H9 (cell line): ENCODE measurements at regions not wholly inside any gene's neighbourhood (a gene's known extent, or its start where the extent isn't known, plus 50 kb on each side); places are given as distances from the start of the nearest gene placed in this dataset.

Source experiments
- DNase-seq: peaks from one replicate; pipeline ENCODE4 v3.0.0-alpha.2; 2017
- H2AFZ ChIP-seq: one replicate; pipeline ENCODE4 v1.6.1; 2013; ENCODE audit warnings: mild to moderate bottlenecking, low read length, control low read depth, moderate library complexity
- H2AK5ac ChIP-seq: 2 replicates; pipeline ENCODE4 v1.6.1; 2013; ENCODE audit warnings: low read length, control low read depth, mixed read lengths; ENCODE audit not compliant: insufficient read length
- H2BK120ac ChIP-seq: one replicate; pipeline ENCODE4 v1.6.1; 2013; ENCODE audit warnings: low read depth, mild to moderate bottlenecking, low read length, control low read depth, inconsistent platforms; ENCODE audit not compliant: poor library complexity, severe bottlenecking
- H2BK12ac ChIP-seq: 2 replicates; pipeline ENCODE4 v1.6.1; 2013; ENCODE audit warnings: low read length, control low read depth, mixed read lengths, low read depth; ENCODE audit not compliant: insufficient read length
- H2BK15ac ChIP-seq: 2 replicates; pipeline ENCODE4 v1.6.1; 2013; ENCODE audit warnings: low read depth, low read length, control low read depth
- H2BK20ac ChIP-seq: one replicate; pipeline ENCODE4 v1.6.1; 2013; ENCODE audit warnings: low read depth, mild to moderate bottlenecking, low read length, control low read depth, inconsistent platforms; ENCODE audit not compliant: poor library complexity, severe bottlenecking
- H2BK5ac ChIP-seq: 2 replicates; pipeline ENCODE4 v1.6.1; 2013; ENCODE audit warnings: low read length, control low read depth, mixed read lengths; ENCODE audit not compliant: insufficient read length
- H3K14ac ChIP-seq: 2 replicates; pipeline ENCODE4 v1.6.1; 2013; ENCODE audit warnings: low read length, control low read depth; ENCODE audit not compliant: insufficient read depth
- H3K18ac ChIP-seq: 2 replicates; pipeline ENCODE4 v1.6.1; 2013; ENCODE audit warnings: low read depth, mild to moderate bottlenecking, mixed read lengths, low read length, control low read depth; ENCODE audit not compliant: insufficient read length
- H3K23ac ChIP-seq: 2 replicates; pipeline ENCODE4 v1.6.1; 2013; ENCODE audit warnings: low read length, control low read depth, mixed read lengths, low read depth; ENCODE audit not compliant: insufficient read length
- H3K23me2 ChIP-seq: 2 replicates; pipeline ENCODE4 v1.6.1; 2013; ENCODE audit warnings: low read depth, mild to moderate bottlenecking, mixed read lengths, low read length, control low read depth; ENCODE audit not compliant: insufficient read length, poor library complexity, severe bottlenecking
- H3K27ac ChIP-seq: 2 replicates; pipeline ENCODE4 v1.5.1; 2013; ENCODE audit warnings: low read length, control low read depth, mixed read lengths, low read depth; ENCODE audit not compliant: insufficient read length
- H3K27me3 ChIP-seq: 2 replicates; pipeline ENCODE4 v1.6.1; 2013; ENCODE audit warnings: low read length, control low read depth, inconsistent platforms; ENCODE audit not compliant: insufficient read depth
- H3K4ac ChIP-seq: 2 replicates; pipeline ENCODE4 v1.6.1; 2013; ENCODE audit warnings: low read depth, mild to moderate bottlenecking, control low read depth, inconsistent platforms, low read length, moderate library complexity
- H3K4me1 ChIP-seq: 2 replicates; pipeline ENCODE4 v1.6.1; 2013; ENCODE audit warnings: low read length, control low read depth, inconsistent platforms; ENCODE audit not compliant: insufficient read depth
- H3K4me2 ChIP-seq: 2 replicates; pipeline ENCODE4 v1.6.1; 2013; ENCODE audit warnings: low read length, control low read depth, mixed read lengths; ENCODE audit not compliant: insufficient read length, insufficient read depth
- H3K56ac ChIP-seq: 2 replicates; pipeline ENCODE4 v1.6.1; 2013; ENCODE audit warnings: low read depth, mild to moderate bottlenecking, mixed read lengths, low read length, control low read depth; ENCODE audit not compliant: insufficient read length
- H3K79me1 ChIP-seq: 2 replicates; pipeline ENCODE4 v1.6.1; 2013; ENCODE audit warnings: low read depth, mild to moderate bottlenecking, moderate library complexity, low read length, control low read depth, inconsistent platforms; ENCODE audit not compliant: insufficient read depth, poor library complexity, severe bottlenecking
- H3K79me2 ChIP-seq: 2 replicates; pipeline ENCODE4 v1.6.1; 2013; ENCODE audit warnings: low read length, control low read depth, inconsistent platforms; ENCODE audit not compliant: insufficient read depth
- H3K9ac ChIP-seq: 2 replicates; pipeline ENCODE4 v1.6.1; 2013; ENCODE audit warnings: low read length, control low read depth, mixed read lengths; ENCODE audit not compliant: insufficient read length; ENCODE audit errors: extremely low read depth
- H3K9me3 ChIP-seq: one replicate; pipeline ENCODE4 v1.6.1; 2013; ENCODE audit warnings: low read depth, low read length, inconsistent platforms; ENCODE audit not compliant: control insufficient read depth
- H3T11ph ChIP-seq: one replicate; pipeline ENCODE4 v1.6.1; 2013; ENCODE audit warnings: mild to moderate bottlenecking, low read length, control low read depth, inconsistent platforms
- H4K20me1 ChIP-seq: one replicate; pipeline ENCODE4 v1.6.1; 2013; ENCODE audit not compliant: control insufficient read depth, insufficient read length, insufficient read depth
- H4K5ac ChIP-seq: 2 replicates; pipeline ENCODE4 v1.6.1; 2013; ENCODE audit warnings: low read depth, mild to moderate bottlenecking, mixed read lengths, low read length, control low read depth; ENCODE audit not compliant: insufficient read length
- H4K8ac ChIP-seq: replicated peaks from 2 replicates; pipeline ENCODE4 v1.6.1; 2013; ENCODE audit warnings: low read length, control low read depth, mixed read lengths, low read depth; ENCODE audit not compliant: insufficient read length
- H4K91ac ChIP-seq: 2 replicates; pipeline ENCODE4 v1.6.1; 2013; ENCODE audit warnings: low read depth, mild to moderate bottlenecking, moderate library complexity, mixed read lengths, low read length, control low read depth; ENCODE audit not compliant: insufficient read length
- H3K27ac Mint-ChIP-seq, 3 experiments: 2 replicates in 2 of 3; 3 replicates in 1 of 3; pipeline ENCODE4 v1.8.0; 2020 to 2021; ENCODE audit warnings: mixed read lengths in 3 of 3, mild to moderate bottlenecking in 1 of 3, moderate library complexity in 1 of 3
- H3K27me3 Mint-ChIP-seq: 2 replicates; pipeline ENCODE4 v1.8.0; 2021; ENCODE audit warnings: low read depth, mild to moderate bottlenecking, moderate library complexity, mixed read lengths
- H3K36me3 Mint-ChIP-seq, 3 experiments: 2 replicates in 2 of 3; 3 replicates in 1 of 3; pipeline ENCODE4 v1.8.0; 2020 to 2021; ENCODE audit warnings: low read depth in 3 of 3, mixed read lengths in 3 of 3; ENCODE audit not compliant: insufficient read depth in 1 of 3
- H3K4me1 Mint-ChIP-seq, 2 experiments: 2 replicates each; pipeline ENCODE4 v1.8.0; 2020; ENCODE audit warnings: mixed read lengths in 2 of 2
- H3K4me3 Mint-ChIP-seq, 2 experiments: 2 replicates in 1 of 2; 3 replicates in 1 of 2; pipeline ENCODE4 v1.8.0; 2020 to 2021; ENCODE audit warnings: mild to moderate bottlenecking in 2 of 2, mixed read lengths in 2 of 2, moderate library complexity in 1 of 2
- H3K9me3 Mint-ChIP-seq, 2 experiments: 2 replicates in 1 of 2; 3 replicates in 1 of 2; pipeline ENCODE4 v1.8.0; 2020; ENCODE audit warnings: mild to moderate bottlenecking in 2 of 2, mixed read lengths in 2 of 2, moderate library complexity in 1 of 2
- WGBS: extraction: QIAGEN DNeasy Blood & Tissue Kit; methylation state at CpG from one replicate; pipeline ENCODE4 v1.1.7; 2013; ENCODE audit warnings: missing lambda C conversion rate, low lambda C conversion rate, mixed read lengths; ENCODE audit not compliant: insufficient read length; ENCODE audit errors: extremely low coverage; 5-methylcytosine and 5-hydroxymethylcytosine counted together
- TF ChIP-seq, protein P1 (sequence below): fragments of 200-600 bp; sonication (generic); conservative IDR thresholded peaks from 3 replicates; pipeline ENCODE4 v1.8.0; 2021; ENCODE audit warnings: antibody characterized with exemption, mild to moderate bottlenecking

DNA sequence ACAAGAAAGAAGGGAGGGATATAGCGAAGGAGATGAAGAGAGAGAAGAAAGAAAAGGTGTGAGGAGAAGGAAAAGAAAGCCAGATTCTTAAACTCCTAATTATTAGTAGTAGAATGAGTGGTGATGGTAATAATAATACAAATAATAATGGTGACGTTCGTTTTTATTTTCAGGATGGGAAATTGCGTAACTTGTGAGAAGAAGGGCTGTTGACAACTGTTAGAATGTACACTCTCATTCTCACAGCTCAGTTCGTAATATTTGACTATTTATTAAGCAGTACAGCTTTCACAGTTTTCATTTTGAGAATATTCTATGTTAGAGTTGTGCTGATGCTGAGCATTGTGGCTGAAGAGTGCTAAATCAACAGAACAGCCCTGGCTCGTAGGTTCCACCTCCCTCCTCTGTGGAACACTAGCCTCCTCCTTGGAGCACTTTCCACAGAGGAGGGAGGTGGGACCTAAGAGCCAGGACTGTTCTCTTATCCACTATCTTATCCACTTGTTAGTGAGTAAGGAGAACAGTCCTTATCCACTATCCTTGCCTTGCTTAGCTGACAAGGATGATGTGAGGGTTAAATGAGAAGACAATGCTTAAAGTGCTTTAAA, 258.3 kb upstream of the VLDLR start:
- H3T11ph ChIP-seq: no peak overlapping the region
- H4K91ac ChIP-seq: no peak overlapping the region
- H3K14ac ChIP-seq: no peak overlapping the region
- H2AK5ac ChIP-seq: no peak overlapping the region
- H2AFZ ChIP-seq: no peak overlapping the region
- Mint-ChIP-seq H3K4me3 (no peak overlapping the region), H3K27ac (peak overlapping the region in 1 of 3 experiments; percentile 65; a peak in 2 of 7 replicates), H3K9me3 (no peaks in the 10 kb centered on the region), H3K27me3 (no peaks in the 10 kb centered on the region), H3K4me1 (peaks cover 26 to 28% of the 10 kb centered on the region in 2 experiments), H3K36me3 (no peaks in the 10 kb centered on the region)
- H3K23ac ChIP-seq: no peak overlapping the region
- H2BK20ac ChIP-seq: no peak overlapping the region
- peaks cover 7% of the 10 kb centered on the region; the same call in 1 of the 2 replicates for H3K4me1 ChIP-seq
- H4K20me1 ChIP-seq: no peaks in the 10 kb centered on the region
- no peak overlapping the region for H3K4ac ChIP-seq
- TF ChIP-seq, protein P1, sequence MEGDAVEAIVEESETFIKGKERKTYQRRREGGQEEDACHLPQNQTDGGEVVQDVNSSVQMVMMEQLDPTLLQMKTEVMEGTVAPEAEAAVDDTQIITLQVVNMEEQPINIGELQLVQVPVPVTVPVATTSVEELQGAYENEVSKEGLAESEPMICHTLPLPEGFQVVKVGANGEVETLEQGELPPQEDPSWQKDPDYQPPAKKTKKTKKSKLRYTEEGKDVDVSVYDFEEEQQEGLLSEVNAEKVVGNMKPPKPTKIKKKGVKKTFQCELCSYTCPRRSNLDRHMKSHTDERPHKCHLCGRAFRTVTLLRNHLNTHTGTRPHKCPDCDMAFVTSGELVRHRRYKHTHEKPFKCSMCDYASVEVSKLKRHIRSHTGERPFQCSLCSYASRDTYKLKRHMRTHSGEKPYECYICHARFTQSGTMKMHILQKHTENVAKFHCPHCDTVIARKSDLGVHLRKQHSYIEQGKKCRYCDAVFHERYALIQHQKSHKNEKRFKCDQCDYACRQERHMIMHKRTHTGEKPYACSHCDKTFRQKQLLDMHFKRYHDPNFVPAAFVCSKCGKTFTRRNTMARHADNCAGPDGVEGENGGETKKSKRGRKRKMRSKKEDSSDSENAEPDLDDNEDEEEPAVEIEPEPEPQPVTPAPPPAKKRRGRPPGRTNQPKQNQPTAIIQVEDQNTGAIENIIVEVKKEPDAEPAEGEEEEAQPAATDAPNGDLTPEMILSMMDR: no peak
- no peak overlapping the region for H3K27ac ChIP-seq
- no peak for DNase-seq
- H3K4me2 ChIP-seq: no peak overlapping the region
- H3K79me2 ChIP-seq: no peaks in the 10 kb centered on the region
- no peak overlapping the region for H4K5ac ChIP-seq
- no peak overlapping the region for H2BK15ac ChIP-seq
- no peak overlapping the region for H2BK120ac ChIP-seq
- no peak overlapping the region for H3K56ac ChIP-seq
- H4K8ac ChIP-seq: no peak overlapping the region
- no peak overlapping the region for H2BK5ac ChIP-seq
- H3K79me1 ChIP-seq: no peaks in the 10 kb centered on the region
- no peaks in the 10 kb centered on the region for H3K9me3 ChIP-seq
- 100% methylated on average over 1 of the region's 6 CpGs for WGBS
- H3K27me3 ChIP-seq: no peaks in the 10 kb centered on the region
- H2BK12ac ChIP-seq: no peak overlapping the region
- no peak overlapping the region for H3K18ac ChIP-seq
- no peak overlapping the region for H3K9ac ChIP-seq
- H3K23me2 ChIP-seq: no peaks in the 10 kb centered on the region
